HepG2 (cell line): ENCODE measurements at regions not wholly inside any gene's neighbourhood (a gene's known extent, or its start where the extent isn't known, plus 50 kb on each side); places are given as distances from the start of the nearest gene placed in this dataset.
A peak's percentile ranks its signal among the peaks of the same experiment; 100 is the strongest.

Source experiments
- CENPT ChIP-seq: sonication (generic); formaldehyde crosslinking; IDR thresholded peaks from 2 replicates; pipeline ENCODE4 v1.8.0; 2022; ENCODE audit warnings: low read depth, mild to moderate bottlenecking, moderate library complexity, missing genetic modification reagents
- ELF1 ChIP-seq: sonication (generic); formaldehyde crosslinking; IDR thresholded peaks from 2 replicates; pipeline ENCODE4 v1.4.0; 2020; ENCODE audit warnings: missing genetic modification reagents
- HMGA1 ChIP-seq: sonication (generic); formaldehyde crosslinking; conservative IDR thresholded peaks from 2 replicates; pipeline ENCODE4 v1.4.0; 2020; ENCODE audit warnings: missing genetic modification reagents
- IKZF1 ChIP-seq: fragments of 450-650 bp; IDR thresholded peaks from 2 replicates; pipeline ENCODE4 v1.7.1; 2016
- KDM4B ChIP-seq: sonication (generic); formaldehyde crosslinking; IDR thresholded peaks from 2 replicates; pipeline ENCODE4 v1.4.0; 2020; ENCODE audit warnings: missing genetic modification reagents
- NPAS2 ChIP-seq: sonication (generic); formaldehyde crosslinking; IDR thresholded peaks from 2 replicates; pipeline ENCODE4 v1.8.0; 2022; ENCODE audit warnings: mild to moderate bottlenecking, missing genetic modification reagents, borderline replicate concordance
- SETDB1 ChIP-seq: sonication (generic); formaldehyde crosslinking; IDR thresholded peaks from 2 replicates; pipeline ENCODE4 v1.5.1; 2020; ENCODE audit warnings: missing genetic modification reagents, mild to moderate bottlenecking, borderline replicate concordance
- YY1 ChIP-seq: IDR thresholded peaks from 2 replicates; pipeline ENCODE4 v1.6.1; 2011; ENCODE audit warnings: low read length, low read depth, moderate library complexity, mild to moderate bottlenecking; ENCODE audit not compliant: insufficient read depth, insufficient replicate concordance
- ZNF12 ChIP-seq: sonication (generic); formaldehyde crosslinking; IDR thresholded peaks from 2 replicates; pipeline ENCODE4 v1.5.0; 2020; ENCODE audit warnings: missing genetic modification reagents
- ZNF124 ChIP-seq: sonication (generic); formaldehyde crosslinking; IDR thresholded peaks from 2 replicates; pipeline ENCODE4 v1.4.0; 2020; ENCODE audit warnings: missing genetic modification reagents
- ZNF629 ChIP-seq: sonication (generic); formaldehyde crosslinking; conservative IDR thresholded peaks from 2 replicates; pipeline ENCODE4 v1.5.0; 2020; ENCODE audit warnings: missing genetic modification reagents
- ZNF713 ChIP-seq: sonication (generic); formaldehyde crosslinking; IDR thresholded peaks from 2 replicates; pipeline ENCODE4 v1.4.0; 2020; ENCODE audit warnings: mild to moderate bottlenecking, missing genetic modification reagents
- ZNF883 ChIP-seq: sonication (generic); formaldehyde crosslinking; IDR thresholded peaks from 2 replicates; pipeline ENCODE4 v1.5.1; 2020; ENCODE audit warnings: mild to moderate bottlenecking, missing genetic modification reagents; ENCODE audit errors: not compliant biosample characterization
- TF ChIP-seq, protein P1 (sequence below): sonication (generic); formaldehyde crosslinking; IDR thresholded peaks from 2 replicates; pipeline ENCODE4 v1.5.1; 2020; ENCODE audit warnings: missing genetic modification reagents, mild to moderate bottlenecking, borderline replicate concordance
- TF ChIP-seq, protein P2 (sequence below): sonication (generic); formaldehyde crosslinking; IDR thresholded peaks from 2 replicates; pipeline ENCODE4 v1.5.0; 2020; ENCODE audit warnings: mild to moderate bottlenecking, missing genetic modification reagents
- TF ChIP-seq, protein P3 (sequence below): IDR thresholded peaks from 2 replicates; pipeline ENCODE4 v1.6.1; 2018; ENCODE audit warnings: missing genetic modification reagents
- TF ChIP-seq, protein P4 (sequence below): IDR thresholded peaks from 2 replicates; pipeline ENCODE4 v1.6.1; 2016; ENCODE audit warnings: missing compliant biosample characterization, missing genetic modification reagents, borderline replicate concordance
- TF ChIP-seq, protein P5 (sequence below): sonication (generic); formaldehyde crosslinking; IDR thresholded peaks from 2 replicates; pipeline ENCODE4 v1.5.0; 2020; ENCODE audit warnings: missing genetic modification reagents

DNA sequence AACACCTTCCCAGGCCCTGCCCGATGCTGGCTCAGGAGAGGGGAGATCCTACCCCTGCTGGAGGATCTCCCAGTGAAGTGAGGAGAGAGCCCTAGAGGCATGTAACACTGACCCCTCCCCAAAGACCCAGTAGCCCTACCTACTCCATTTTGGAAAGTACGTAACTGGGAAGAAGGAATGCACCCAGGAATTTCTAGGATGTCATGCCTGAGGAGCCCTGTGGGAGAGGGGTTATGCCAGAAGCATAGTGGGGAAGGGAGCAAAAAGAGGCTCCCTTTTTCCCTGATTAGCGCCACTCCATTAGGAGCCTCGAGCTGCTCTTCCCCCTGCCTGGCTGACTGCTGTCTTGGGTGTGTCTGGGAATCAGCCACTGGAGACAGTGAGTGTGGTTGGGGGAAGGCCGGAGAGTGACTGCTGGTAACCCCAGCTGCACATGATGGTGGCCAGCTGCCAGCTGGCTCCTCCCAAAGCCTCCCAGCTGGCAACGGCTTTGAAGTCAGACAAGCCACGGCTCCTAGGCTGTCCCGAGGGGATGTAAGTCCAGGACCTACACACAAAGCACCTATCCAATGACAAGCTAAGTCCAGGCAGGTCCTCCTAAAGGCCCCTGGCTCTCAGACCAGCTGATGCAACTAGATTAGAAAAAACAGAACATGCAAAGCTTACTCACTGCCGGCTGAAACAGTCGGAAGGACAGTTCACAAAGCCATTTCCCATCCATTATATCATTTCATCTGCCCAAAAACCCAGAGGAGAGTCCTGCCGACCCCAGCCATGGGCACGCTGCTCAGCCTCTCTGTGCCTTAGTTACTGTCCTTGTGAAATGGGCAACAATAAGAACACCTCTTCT, 136.5 kb upstream of the ABCA1 start (continued):
- no peak for TF ChIP-seq YY1
- TF ChIP-seq, protein P1, sequence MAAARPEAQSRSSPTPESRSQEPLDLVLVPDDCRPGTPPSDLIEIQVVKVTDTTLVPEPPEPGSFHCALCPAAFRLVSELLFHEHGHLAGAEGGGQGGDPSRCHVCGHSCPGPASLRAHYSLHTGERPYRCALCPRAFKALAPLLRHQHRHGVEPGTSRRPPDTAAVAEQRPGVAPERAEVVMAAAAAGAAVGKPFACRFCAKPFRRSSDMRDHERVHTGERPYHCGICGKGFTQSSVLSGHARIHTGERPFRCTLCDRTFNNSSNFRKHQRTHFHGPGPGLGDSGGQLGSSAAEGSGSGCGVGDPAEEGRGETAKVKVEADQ (CRISPR knock-in tag) = no peak
- TF ChIP-seq ZNF12 (CRISPR knock-in tag) = peak; percentile 23; the same call in 1 of the 2 replicates
- TF ChIP-seq ZNF883 (CRISPR knock-in tag) = no peak
- TF ChIP-seq NPAS2 (CRISPR knock-in tag) = no peak
- TF ChIP-seq, protein P2, sequence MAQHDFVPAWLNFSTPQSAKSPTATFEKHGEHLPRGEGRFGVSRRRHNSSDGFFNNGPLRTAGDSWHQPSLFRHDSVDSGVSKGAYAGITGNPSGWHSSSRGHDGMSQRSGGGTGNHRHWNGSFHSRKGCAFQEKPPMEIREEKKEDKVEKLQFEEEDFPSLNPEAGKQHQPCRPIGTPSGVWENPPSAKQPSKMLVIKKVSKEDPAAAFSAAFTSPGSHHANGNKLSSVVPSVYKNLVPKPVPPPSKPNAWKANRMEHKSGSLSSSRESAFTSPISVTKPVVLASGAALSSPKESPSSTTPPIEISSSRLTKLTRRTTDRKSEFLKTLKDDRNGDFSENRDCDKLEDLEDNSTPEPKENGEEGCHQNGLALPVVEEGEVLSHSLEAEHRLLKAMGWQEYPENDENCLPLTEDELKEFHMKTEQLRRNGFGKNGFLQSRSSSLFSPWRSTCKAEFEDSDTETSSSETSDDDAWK (CRISPR knock-in tag) = no peak
- TF ChIP-seq CENPT (CRISPR knock-in tag) = no peak
- TF ChIP-seq, protein P3, sequence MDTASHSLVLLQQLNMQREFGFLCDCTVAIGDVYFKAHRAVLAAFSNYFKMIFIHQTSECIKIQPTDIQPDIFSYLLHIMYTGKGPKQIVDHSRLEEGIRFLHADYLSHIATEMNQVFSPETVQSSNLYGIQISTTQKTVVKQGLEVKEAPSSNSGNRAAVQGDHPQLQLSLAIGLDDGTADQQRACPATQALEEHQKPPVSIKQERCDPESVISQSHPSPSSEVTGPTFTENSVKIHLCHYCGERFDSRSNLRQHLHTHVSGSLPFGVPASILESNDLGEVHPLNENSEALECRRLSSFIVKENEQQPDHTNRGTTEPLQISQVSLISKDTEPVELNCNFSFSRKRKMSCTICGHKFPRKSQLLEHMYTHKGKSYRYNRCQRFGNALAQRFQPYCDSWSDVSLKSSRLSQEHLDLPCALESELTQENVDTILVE (CRISPR knock-in tag) = peak; percentile 49; the same call in 1 of the 2 replicates
- TF ChIP-seq IKZF1 = no peak
- TF ChIP-seq, protein P4, sequence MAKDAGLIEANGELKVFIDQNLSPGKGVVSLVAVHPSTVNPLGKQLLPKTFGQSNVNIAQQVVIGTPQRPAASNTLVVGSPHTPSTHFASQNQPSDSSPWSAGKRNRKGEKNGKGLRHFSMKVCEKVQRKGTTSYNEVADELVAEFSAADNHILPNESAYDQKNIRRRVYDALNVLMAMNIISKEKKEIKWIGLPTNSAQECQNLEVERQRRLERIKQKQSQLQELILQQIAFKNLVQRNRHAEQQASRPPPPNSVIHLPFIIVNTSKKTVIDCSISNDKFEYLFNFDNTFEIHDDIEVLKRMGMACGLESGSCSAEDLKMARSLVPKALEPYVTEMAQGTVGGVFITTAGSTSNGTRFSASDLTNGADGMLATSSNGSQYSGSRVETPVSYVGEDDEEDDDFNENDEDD = no peak
- TF ChIP-seq, protein P5, sequence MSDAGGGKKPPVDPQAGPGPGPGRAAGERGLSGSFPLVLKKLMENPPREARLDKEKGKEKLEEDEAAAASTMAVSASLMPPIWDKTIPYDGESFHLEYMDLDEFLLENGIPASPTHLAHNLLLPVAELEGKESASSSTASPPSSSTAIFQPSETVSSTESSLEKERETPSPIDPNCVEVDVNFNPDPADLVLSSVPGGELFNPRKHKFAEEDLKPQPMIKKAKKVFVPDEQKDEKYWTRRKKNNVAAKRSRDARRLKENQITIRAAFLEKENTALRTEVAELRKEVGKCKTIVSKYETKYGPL (CRISPR knock-in tag) = no peak
- no peak for TF ChIP-seq HMGA1 (CRISPR knock-in tag)
- TF ChIP-seq ZNF629 (CRISPR knock-in tag) = peak; percentile 57; the same call in 1 of the 2 replicates
- TF ChIP-seq ZNF124 (CRISPR knock-in tag) = no peak
- TF ChIP-seq KDM4B (CRISPR knock-in tag) = 0 out of 2 replicates have a peak, but pooled peaks have one; percentile 13
- 0 out of 2 replicates have a peak, but pooled peaks have one; percentile 34 for TF ChIP-seq ELF1 (CRISPR knock-in tag)
- TF ChIP-seq SETDB1 (CRISPR knock-in tag) = 0 out of 2 replicates have a peak, but pooled peaks have one; percentile 22
- TF ChIP-seq ZNF713 = no peak
